ENCODE measurements at regions not wholly inside any gene's neighbourhood (a gene's known extent, or its start where the extent isn't known, plus 50 kb on each side); places are given as distances from the start of the nearest gene placed in this dataset.

DNA sequence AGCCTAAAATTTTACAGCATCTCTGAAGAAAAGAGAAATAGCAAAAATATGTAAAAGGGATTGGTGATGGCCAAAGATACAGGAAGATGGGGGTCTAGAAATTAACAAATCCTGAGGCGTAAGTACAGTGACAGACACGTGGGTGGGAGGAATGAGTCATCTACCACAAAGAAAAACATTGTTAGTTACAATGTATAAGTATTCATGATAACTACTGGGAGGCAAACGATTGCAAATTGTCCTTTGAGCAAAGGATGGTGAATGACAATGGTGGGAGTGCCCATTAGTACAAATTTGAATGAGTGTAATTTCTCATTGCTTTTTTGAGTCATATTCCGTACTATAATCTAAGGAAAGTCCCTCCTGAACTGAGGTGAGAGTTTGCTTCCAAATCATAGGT, 809.0 kb upstream of the FAM98A start:
- no peak for DNase-seq (ENCODE audit: low read depth)

DNA sequence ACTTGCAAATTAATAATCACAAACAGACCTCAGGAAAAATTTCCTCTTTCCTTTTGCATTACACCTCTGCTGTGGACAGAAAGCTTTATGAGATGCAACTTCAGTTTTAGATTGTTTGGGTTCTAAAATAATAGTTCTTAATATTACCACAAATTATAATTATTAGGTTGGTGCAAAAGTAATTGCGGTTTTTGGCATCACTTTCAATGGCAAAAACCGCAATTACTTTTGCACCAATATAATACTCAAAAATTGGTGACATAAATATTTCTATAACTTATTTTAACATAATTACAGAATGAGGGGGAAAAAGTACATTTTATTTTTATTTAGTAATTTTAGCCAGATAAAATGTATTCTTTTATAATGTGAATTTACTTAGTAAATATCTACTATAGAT, 804.4 kb upstream of the FAM98A start:
- no peak overlapping the region for H3K4me3 ChIP-seq (ENCODE audit: control insufficient read depth, low read depth, low read length)
- no peak for TF ChIP-seq CTCF (IDR thresholded peaks at IDR 0.05; ENCODE audit: control insufficient read depth, insufficient read depth, low read depth, low read length, missing control alignments)
- no peak for DNase-seq (ENCODE audit: low read depth)

More for the DNA sequence above, 809.0 kb upstream of the FAM98A start:
- no peak for TF ChIP-seq CTCF (IDR thresholded peaks at IDR 0.05; ENCODE audit: control insufficient read depth, insufficient read depth, low read depth, low read length, missing control alignments)
- no peak overlapping the region for H3K4me3 ChIP-seq (ENCODE audit: control insufficient read depth, low read depth, low read length)

GRCh38 chr2:34402376-34402775, 803.3 kb upstream of the FAM98A start:
- no peak for TF ChIP-seq CTCF (IDR thresholded peaks at IDR 0.05; ENCODE audit: control insufficient read depth, insufficient read depth, low read depth, low read length, missing control alignments)
- H3K4me3 ChIP-seq (ENCODE audit: control insufficient read depth, low read depth, low read length): no peak overlapping the region
- DNase-seq (ENCODE audit: low read depth): no peak

DNA sequence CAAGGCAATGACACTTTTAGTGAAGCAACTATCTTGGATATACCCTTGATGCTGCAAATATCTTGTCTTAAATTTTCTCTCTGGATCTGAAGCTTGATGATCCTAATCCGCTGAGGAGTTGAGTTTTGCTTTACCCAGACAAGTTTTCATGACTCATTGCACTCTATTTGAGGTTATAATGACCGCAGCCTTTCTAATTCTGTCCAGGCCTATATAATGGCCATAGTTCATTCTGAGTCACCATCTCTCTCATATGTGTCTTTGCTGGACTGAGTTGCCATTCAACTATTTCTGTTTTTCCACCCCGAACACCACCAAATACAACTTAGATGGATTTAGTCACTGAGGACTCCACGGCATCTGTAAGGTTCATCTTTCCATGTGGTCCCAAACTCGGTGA, 802.1 kb upstream of the FAM98A start:
- no peak for DNase-seq (ENCODE audit: low read depth)
- no peak overlapping the region for H3K4me3 ChIP-seq (ENCODE audit: control insufficient read depth, low read depth, low read length)
- TF ChIP-seq CTCF (IDR thresholded peaks at IDR 0.05; ENCODE audit: control insufficient read depth, insufficient read depth, low read depth, low read length, missing control alignments): no peak

DNA sequence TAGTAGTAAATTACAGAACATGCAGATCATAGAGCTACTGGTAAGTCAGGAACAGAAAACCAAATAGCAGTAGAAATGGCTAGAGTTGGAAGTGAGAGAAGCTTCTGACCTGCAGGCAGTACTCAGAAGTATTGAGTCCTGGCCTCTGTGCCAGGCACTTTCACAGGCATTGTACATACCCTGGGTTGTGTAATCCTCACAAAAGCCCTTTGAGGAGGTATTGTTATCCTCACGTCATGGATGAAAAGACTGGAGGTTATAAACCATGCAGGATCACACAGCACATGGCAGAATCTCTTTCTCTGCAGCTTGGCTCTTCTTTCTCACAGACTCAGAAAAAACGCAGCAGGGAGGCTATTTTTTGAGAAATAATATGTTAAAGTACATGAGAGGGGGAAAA, 789.3 kb upstream of the FAM98A start:
- no peak overlapping the region for H3K4me3 ChIP-seq (ENCODE audit: control insufficient read depth, low read depth, low read length)
- no peak for DNase-seq (ENCODE audit: low read depth)
- TF ChIP-seq CTCF (IDR thresholded peaks at IDR 0.05; ENCODE audit: control insufficient read depth, insufficient read depth, low read depth, low read length, missing control alignments): no peak

- H3K4me3 ChIP-seq (ENCODE audit: control insufficient read depth, low read depth, low read length): no peak overlapping the region
- no peak for DNase-seq (ENCODE audit: low read depth)
Observed at GRCh38 chr2:34387536-34387935, 788.4 kb upstream of the FAM98A start.

More at GRCh38 chr2:34387536-34387935, 788.4 kb upstream of the FAM98A start:
- TF ChIP-seq CTCF (IDR thresholded peaks at IDR 0.05; ENCODE audit: control insufficient read depth, insufficient read depth, low read depth, low read length, missing control alignments): no peak
